Right ventricle myocardium superior (tissue), 1 donor: ENCODE measurements at regions not wholly inside any gene's neighbourhood (a gene's known extent, or its start where the extent isn't known, plus 50 kb on each side); places are given as distances from the start of the nearest gene placed in this dataset.
"Not testable (repeated sequence)": the region's sequence is repeated elsewhere in the genome, so short reads cannot be mapped to it uniquely, and the experiment has no call there.

ENCODE experiments used
- ATAC-seq: fragments of 200-7000 bp; cut with Tn5 transposase; one replicate; pipeline ENCODE4 v1.9.1; 2020; ENCODE audit warnings: mild to moderate bottlenecking; ENCODE audit not compliant: poor library complexity
- DNase-seq: peaks from one replicate; pipeline ENCODE4 v3.0.0-alpha.2; 2020
- intact Hi-C: fragments of 100-400 bp; cut with DNase I; formaldehyde crosslinking; loops from one replicate; pipeline ENCODE4 v1.11.2; 2022
- donor health status: DM: no; HTN: yes; CAD: no; lungs with severe emphysema.

DNA sequence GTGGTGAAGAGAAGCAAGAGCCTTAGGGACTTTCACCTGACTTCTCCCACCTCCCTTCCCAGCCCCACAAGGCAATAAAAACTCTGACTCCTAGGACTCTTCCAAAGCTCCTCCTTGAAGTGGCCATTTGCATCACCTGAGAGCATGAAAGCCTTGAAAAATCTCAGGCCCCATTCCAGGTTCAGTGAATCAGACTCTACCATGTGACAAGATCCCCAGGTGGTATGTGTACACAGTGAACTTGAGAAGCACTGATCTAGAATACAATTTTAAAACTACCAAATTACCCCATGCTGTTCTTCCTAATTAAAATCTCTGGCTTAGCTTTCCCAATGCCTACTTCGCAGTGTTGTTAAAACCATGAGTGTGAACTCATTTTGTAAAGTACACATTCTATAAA lies 195.1 kb upstream of the SAMSN1 start:
- ATAC-seq, result no peak
- DNase-seq, result no peak
- intact Hi-C loops, result no loop called here

DNA sequence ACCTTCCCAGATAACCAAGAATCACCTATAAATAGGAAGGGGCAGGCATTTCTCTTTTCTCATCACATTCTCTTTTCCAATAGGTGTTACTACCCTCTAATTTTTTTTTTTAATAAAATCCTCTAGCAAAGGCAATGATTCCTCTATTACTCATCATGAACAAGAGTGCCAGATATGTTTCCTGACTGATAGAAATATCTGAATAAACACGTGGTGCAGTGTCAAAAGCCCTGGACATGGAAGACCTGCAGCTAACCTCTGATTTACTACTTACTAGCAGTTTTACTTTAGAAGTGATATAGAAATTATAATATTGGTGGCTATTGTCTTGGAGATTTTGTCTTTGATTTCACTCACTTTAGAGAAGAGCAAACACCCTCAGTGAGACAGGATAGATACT lies 194.6 kb upstream of the SAMSN1 start:
- ATAC-seq (no peak), DNase-seq (no peak)
- intact Hi-C loops, result no loop called here

DNA sequence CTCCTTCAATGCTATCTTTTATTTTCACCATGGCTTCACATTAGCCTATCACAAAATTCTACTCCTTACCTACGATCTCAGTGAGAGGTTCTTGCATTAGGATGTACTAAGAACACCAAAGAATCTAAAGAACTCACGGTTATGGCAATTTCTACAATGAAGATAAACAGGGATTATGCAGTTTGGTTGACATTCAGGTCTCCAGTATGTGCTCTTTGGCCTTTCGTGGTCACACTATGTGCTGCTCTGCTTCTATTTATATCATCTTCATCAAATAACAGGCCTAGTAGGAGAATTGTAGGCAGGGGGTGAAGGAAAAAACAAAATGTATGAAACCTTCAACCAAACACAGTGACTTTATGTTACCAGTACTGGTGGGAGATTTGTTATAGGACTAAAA lies 194.0 kb upstream of the SAMSN1 start:
- DNase-seq (no peak), ATAC-seq (no peak)
- intact Hi-C loops, result no loop called here

DNA sequence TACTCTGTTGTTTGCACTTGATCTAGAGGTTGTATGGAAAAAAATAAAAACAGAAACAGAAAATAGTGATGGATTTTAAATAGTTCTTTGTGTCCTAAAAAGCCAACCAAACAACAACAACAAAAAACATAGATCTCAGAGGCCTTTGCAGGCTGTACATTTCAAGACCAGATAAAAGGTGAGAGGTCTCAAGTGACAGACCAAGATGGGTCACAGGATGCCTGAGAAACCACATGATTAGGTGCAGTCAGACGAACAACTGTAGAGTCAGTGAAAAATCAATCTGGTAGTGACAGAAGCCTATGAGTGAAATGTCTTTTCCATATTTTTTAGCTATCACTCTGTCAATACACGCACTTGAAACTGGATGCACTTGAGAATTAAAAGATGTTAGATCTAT lies 193.5 kb upstream of the SAMSN1 start:
- no peak for ATAC-seq
- intact Hi-C loops, result no loop called here
- DNase-seq, result no peak

DNA sequence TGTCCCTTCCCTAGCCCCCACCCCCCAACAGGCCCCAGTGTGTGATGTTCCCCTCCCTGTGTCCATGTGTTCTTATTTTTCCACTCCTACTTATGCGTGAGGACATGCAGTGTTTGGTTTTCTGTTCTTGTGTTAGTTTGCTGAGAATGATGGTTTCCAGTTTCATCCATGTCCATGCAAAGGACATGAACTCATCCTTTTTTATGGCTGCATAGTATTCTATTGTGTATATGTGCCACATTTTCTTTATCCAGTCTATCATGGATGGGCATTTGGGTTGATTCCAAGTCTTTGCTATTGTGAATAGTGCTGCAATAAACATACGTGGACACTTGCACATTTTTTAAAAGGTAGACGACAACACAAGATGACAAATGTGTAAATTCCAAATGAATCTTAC lies 192.5 kb upstream of the SAMSN1 start:
- DNase-seq, intact Hi-C loops, ATAC-seq: not testable (repeated sequence)

DNA sequence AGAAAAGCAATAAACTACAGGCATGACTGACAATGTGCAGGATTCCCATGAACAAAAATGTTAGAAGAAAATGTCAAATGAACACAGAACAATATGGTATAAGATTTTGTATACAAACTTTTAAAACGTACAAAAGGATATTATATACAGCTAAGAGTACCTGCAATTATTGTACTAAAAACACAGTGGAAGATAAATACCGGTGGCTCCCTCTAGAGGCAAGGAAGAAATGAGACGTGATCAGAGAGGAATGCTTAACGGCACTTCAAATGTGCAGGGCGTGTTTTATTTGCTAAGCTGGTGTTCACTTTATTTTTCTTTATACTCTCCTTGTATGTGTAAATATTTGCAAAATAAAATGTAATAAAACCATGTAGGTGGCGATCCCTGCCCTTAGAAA lies 191.8 kb upstream of the SAMSN1 start:
- ATAC-seq (peak; percentile 63), DNase-seq (no peak)

DNA sequence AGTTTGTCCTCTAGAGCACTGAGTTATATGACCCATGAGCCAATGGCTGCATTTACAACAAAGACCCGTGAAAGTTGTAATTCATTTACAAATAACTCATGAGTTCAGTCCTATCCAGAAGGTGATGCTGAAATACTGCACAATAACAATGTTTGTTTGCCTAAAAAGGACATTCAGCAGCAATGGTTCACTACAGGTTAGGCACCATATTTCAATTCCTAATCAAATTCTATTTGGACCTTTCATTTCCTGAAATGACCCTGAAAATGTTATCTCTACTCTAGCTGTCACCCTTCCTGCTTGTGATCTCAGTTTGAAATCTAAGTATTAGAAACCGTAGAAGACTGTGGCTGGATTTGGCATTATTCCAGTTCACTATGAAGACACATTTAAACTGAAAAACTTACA lies 191.2 kb upstream of the SAMSN1 start:
- DNase-seq, result no peak
- intact Hi-C loops, result no loop called here
- ATAC-seq, result no peak

More for the DNA sequence above, 191.8 kb upstream of the SAMSN1 start:
- intact Hi-C loops, result no loop called here

DNA sequence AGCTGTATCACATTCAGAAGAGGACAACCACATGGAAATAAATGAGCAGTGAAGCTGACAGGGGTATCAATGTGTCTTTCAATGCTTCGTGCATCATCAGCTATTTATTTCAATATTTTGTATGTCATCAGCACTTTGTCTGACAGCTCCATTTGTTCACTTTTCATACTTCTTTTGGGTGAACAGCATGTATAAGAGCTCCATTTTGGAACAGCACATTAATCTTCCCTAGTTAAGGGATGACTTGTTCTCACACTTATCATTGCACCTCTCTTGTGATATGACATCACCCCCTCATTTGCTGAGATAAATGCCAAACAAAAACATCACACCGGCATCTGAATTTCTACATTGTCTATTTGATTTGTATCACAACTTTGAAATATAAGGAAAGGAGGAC lies 190.6 kb upstream of the SAMSN1 start:
- DNase-seq, result no peak
- intact Hi-C loops, result no loop called here
- no peak for ATAC-seq

DNA sequence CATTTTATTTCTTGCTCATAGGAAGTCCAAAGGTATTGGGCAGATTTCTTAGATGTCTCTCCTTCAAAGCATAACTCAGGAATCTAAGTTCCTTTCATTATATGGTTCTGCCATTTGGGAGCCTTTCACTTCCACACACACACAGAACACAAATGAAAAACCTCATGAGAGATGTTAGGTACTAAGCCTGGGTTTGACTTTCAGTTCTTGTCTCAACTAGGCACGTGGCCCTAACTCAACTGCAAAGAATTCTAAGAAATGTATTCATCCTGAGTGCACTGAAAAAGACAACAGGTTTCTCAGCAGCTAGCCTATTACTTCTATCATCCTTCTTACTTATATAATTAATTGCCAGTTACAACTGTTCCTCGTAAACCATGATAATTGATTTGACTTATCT lies 190.0 kb upstream of the SAMSN1 start:
- intact Hi-C loops, result no loop called here
- no peak for ATAC-seq
- DNase-seq, result no peak

DNA sequence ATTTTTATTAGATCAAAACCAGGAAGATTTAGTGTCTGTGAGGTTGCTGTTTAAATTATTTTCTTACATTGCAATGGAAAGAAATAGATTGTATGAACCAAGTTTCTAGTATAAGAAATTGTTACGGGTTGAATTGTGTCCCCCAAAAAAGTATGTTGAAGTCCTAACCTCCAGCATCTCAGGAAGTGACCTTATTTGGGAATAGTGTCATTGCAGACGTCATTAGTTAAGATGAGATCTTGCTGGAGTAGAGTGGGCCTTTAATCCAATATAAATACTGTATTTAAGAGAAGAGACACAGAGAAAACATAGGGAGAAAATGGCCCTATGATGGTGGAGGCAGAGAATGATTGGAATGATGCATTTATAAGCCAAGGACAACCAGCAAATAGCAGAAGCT lies 188.7 kb upstream of the SAMSN1 start:
- intact Hi-C loops, result no loop called here
- ATAC-seq, result no peak
- DNase-seq, result no peak

DNA sequence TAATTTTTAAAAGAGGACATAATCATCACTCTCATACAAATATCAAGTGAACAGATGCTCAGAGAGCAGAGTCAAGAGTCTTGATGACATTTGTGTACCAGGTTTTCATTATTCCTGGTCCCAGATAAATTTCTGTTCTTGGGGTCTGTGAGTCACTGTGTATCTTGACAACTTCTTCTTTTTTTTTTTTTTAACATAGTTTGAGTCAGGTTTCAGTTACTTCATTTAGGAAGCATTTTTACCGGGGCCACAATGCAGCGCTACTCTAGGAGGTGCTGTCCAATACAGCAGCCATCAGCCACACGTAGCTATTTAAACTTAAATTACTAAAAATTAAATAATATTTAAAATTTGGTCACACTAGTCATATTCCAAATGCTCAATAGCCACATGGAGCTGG lies 188.1 kb upstream of the SAMSN1 start:
- no peak for DNase-seq
- intact Hi-C loops, result no loop called here
- no peak for ATAC-seq

DNA sequence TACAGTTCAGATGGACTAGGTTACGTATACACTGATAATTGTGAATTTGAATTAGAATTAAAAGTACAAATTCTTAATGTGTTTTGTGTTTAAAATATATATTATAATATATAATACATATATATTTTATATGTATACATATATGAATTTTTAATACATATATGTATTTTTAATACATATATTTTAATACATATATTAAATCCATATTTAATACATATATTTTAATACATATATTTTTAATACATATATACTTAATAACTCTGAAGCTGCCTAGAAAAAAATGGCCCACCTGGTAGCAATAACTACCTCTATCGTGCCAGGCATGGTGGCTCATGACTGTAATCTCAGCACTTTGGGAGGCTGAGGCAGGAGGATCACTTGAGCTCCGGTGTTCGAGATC lies 179.1 kb upstream of the SAMSN1 start:
- no peak for ATAC-seq
- intact Hi-C loops, result no loop called here
- no peak for DNase-seq

DNA sequence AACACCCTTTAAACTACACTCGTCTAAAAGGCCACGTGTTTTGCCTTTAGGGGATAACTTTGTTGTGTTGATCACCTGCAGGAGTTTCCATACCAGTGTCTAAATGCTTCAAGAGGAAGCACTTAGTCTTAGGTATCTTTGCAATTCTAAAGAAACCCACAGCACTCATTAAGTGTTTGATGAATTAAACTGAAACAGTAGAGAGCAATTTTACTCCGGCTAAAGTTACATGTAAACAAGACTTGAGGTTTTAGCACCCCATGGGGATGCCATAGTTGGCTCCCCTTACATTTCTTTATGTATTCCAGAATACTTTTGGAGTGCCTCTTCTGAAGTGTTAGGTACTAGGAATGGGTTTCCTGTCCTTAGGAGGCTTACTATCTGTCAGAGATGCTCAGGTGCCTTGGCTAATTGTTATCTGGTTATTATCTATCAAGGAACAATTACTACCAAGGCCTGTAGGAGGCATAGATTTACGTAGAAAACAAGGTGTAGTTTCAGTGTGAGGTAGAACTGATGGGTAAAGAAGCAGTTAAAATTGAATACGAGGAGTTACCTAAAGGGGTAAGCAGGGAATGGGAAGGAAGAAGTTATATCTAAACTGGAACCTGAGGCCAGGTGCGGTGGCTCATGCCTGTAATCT lies 176.8 kb upstream of the SAMSN1 start:
- intact Hi-C loops, result no loop called here
- DNase-seq (no peak), ATAC-seq (no peak)

DNA sequence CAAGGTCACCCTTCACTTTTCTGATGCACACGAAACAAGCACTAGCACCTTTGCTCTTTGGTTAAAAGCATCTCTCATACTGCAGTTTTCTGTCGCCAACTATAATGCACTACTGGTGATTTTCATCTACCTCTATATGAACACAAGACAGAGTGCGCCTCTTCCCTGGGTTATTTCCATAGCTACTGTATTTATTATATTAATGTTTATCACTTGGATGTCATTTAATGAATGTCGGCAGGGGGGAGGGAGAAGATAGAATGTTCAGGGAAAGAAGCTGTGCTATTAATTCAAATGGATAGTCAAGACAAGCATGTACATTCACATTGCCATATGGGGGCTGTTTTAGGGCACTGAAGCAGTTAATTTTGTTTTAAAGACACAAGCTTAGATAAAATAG lies 174.1 kb upstream of the SAMSN1 start:
- intact Hi-C loops, result no loop called here
- DNase-seq (no peak), ATAC-seq (no peak)

DNA sequence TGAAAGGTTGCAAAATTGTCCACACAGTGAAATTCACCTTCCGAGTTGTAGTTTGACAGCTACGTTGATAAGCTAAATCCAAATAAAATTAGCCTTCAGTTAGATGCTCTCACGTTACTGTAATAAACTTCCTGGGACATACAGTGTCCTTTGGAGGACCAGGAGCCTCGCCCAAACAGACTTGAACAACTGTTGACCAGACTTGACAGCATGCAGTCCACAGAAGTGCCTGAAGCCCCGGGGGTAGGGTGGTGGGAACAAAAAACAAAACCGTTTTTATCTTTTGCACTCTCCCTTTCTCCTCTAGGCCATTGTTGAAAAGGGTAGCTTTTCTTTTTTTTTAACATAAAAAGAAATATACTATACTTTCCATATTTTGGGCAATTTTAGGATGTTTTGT lies 172.8 kb upstream of the SAMSN1 start:
- DNase-seq, result no peak
- no peak for ATAC-seq
- intact Hi-C loops, result no loop called here

DNA sequence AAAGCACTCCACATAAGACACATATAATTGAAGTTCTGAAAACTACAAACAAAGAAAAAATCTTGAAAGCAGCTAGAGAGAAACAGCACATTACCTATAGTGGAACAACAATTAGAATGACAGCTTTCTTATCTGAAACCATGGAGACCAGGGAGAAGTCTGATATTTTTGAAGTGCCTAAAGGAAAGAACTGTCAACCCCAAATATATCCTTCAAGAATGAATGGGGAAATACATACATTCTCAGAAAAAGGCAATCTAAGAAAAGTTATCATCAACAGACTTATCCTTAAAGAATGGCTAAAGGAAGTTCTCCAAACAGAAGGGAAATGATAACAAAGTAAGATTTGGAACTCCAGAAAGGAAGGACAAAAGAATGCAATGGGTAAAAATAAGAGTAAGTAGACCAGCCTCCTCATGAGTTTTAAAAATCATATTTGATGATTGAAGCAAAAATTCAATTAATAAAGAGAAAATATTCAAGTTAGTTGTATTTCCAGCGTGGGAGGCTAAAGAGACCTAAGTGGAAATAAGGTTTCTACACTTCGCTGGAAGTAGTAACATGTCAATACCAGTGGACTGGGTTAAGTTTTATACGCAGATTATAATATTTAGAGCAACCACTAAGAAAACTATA lies 170.8 kb upstream of the SAMSN1 start:
- ATAC-seq (no peak), DNase-seq (no peak)
- intact Hi-C loops, result no loop called here

DNA sequence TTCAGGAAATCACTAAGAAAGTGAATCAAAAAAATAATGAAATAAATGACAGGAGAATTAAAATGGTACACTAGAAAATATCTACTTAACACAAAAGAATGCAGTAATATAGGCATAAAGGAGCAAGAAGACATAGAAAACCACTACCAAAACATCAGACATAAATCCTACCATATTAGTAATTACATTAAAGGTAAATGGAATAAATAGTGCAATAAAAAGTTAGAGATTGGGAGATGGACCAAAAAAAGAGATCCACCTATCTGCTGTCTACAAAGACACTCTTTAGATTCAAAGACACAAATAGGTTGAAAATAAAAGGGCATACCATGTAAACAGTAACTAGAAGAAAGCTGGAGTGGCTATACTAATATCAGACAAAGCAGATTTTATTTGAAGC lies 167.0 kb upstream of the SAMSN1 start:
- intact Hi-C loops, result no loop called here
- ATAC-seq (no peak), DNase-seq (no peak)

DNA sequence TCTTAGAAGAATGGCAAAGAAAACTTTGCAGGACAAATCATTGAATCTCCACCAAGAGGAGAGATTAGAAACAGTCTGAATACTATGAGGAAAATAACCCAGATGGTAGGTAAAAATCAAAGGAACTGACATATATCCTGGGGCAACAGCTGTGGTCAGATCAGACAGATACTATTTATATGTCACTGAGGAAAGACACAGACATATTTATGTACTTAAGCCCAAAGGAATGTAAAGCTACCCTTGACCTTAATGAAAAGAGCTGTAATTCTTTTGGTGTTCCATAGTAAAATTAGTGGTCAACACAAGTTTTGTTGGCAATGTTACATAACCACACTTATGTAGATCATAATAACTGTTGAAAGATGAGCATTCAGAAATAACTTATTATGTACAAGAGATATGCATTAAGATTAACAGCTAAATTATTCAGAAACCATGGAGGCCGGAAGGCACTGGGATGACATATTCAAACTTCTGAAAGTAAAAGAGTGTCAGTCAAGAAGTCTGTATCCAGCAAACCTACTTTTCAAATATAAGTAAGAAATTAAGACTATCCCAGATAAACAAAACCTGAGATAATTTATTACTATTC lies 166.1 kb upstream of the SAMSN1 start:
- ATAC-seq (no peak), DNase-seq (no peak)
- intact Hi-C loops, result no loop called here

DNA sequence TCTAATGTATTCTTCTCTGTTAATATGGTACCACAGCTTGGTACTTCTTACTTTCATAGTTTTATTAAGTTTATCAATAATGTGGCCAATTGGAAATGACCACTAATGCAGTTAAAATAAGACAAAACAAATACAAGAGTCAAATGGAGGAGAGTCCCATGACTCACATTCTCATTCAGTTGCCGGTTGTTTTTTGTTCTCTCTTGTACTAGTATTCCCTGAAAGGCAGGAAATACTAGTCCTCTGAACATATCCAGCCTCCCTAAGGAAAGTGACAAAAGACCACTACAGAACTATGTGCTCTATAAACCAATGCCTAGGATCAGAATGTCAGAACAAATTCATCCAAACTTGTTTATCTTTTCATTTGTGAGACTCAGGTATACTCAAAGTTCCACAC lies 165.2 kb upstream of the SAMSN1 start:
- intact Hi-C loops, result no loop called here
- no peak for DNase-seq
- ATAC-seq, result no peak

DNA sequence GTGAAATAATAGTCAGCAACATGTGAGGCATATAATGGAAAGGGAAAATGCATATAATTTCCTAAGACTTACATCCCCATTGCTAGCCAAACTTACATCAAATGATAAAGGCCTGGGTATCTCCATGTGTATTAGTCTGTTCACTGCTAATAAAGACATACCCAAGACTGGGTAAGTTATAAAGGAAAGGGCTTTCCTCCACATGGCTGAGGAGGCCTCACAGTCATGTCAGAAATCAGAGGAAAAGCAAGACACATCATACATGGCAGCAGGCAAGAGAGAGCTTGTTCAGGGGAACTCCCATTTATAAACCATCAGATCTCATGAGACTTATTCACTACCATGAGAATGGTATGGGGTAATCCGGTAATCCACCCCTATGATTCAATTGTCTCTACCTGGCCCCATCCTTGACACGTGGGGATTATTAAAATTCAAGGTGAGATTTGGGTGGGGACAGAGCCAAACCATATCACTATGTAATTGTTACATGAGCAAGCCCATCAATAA lies 161.5 kb upstream of the SAMSN1 start:
- intact Hi-C loops, result no loop called here
- no peak for DNase-seq
- ATAC-seq, result no peak
